ENCODE measurements at regions not wholly inside any gene's neighbourhood (a gene's known extent, or its start where the extent isn't known, plus 50 kb on each side); places are given as distances from the start of the nearest gene placed in this dataset.

- ChIA-PET POLR2A (interaction anchor here (0.6 kb wide), 1 partner anchor 10 kb away, joined by 3 read pairs; no protein-coding TSS in a partner anchor), CTCF (ENCODE audit: low intra/inter-chr PET ratio) (no interaction called here)
- in situ Hi-C loops (cut with MboI) (no loop called here), intact Hi-C loops (cut with micrococcal nuclease) (no loop called here)
- no peak for TF ChIP-seq CHD7 (IDR thresholded peaks at IDR 0.05; ENCODE audit: low read depth, low read length)
- TF ChIP-seq FOS (IDR thresholded peaks at IDR 0.05; ENCODE audit: extremely low read depth, insufficient read length), result no peak
- no peak for TF ChIP-seq MAFF (IDR thresholded peaks at IDR 0.05; ENCODE audit: low read length)
- no peak for ATAC-seq
- Histone ChIP-seq H3K27ac (ENCODE audit: extremely low read depth, low read depth, low read length) (no peak overlapping the region), H3K4me1 (replicated peaks in 1 of 2; ENCODE audit: control insufficient read depth in 2 of 2, insufficient read depth in 2 of 2, low read length in 2 of 2) (no peaks in the 10 kb centered on the region), H2AFZ (ENCODE audit: low read depth, low read length) (no peak overlapping the region), H3K36me3 (ENCODE audit: control insufficient read depth, insufficient read depth, low read length) (no peaks in the 10 kb centered on the region), H3K27me3 (ENCODE audit: control insufficient read depth in 2 of 2, insufficient read depth in 2 of 2, low read length in 2 of 2) (peaks cover 2 to 23% of the 10 kb centered on the region in 2 experiments; a peak in 4 of 5 replicates), H4K20me1 (replicated peaks; ENCODE audit: control insufficient read depth, insufficient read depth, low read length) (no peaks in the 10 kb centered on the region), H3K79me2 (ENCODE audit: control insufficient read depth, insufficient read depth, low read length) (no peaks in the 10 kb centered on the region), H3K9ac (ENCODE audit: insufficient read depth in 1 of 2, low read depth in 2 of 2, low read length in 2 of 2) (no peak overlapping the region), H3K4me2 (ENCODE audit: insufficient read depth, low read length) (no peak overlapping the region), H3K9me1 (ENCODE audit: control insufficient read depth, insufficient read depth, low read length) (no peaks in the 10 kb centered on the region), H3K4me3 (no peak overlapping the region), H3K9me3 (replicated peaks; ENCODE audit: control insufficient read depth, insufficient read depth, low read depth, low read length) (no peaks in the 10 kb centered on the region)
- no peak for DNase-seq (ENCODE audit: extremely low read depth in 1 of 4, low spot score in 3 of 4)
- no peak for FAIRE-seq
- WGBS (ENCODE audit: insufficient coverage, low coverage, missing lambda C conversion rate), result 6% methylated on average over 13 of the region's 14 CpGs
- no TSS peak for BruUV-seq (replicated peaks)
These were observed 175.8 kb upstream of the RALGAPA2 start for GRCh38 chr20:20888266-20888656.

Measured in K562 (cell line).